ENCODE measurements at regions not wholly inside any gene's neighbourhood (a gene's known extent, or its start where the extent isn't known, plus 50 kb on each side); places are given as distances from the start of the nearest gene placed in this dataset.

DNA sequence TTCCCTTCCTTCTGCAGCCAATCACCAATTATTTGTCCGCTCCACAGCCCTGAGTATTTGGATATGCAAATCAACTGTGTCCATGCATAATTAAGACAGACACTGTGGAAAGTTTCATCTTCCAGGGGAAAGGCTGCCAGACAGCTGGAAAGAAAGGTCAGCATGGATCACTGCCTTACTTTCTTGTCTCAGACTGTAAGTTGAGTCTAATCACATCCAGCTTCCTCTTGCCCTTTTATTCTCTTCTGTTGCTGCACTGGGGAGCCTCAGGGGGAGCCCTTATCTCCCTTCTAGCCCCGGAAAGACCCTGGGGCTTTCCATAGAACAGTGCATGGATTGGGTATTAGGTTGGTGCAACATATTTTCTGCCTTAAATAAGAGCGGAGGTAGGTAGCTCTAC lies 182.9 kb downstream of the OMA1 start:
- no peak for FAIRE-seq
- TF ChIP-seq POLR2A (IDR thresholded peaks at IDR 0.05; ENCODE audit: low read depth, low read length) (no peak), TAF1 (IDR thresholded peaks at IDR 0.05; ENCODE audit: borderline replicate concordance, low read depth, low read length) (no peak), POLR2AphosphoS5 (IDR thresholded peaks at IDR 0.05; ENCODE audit: low read depth, low read length) (no peak)
- peak; percentile 1 for DNase-seq (ENCODE audit: insufficient read length)

DNA sequence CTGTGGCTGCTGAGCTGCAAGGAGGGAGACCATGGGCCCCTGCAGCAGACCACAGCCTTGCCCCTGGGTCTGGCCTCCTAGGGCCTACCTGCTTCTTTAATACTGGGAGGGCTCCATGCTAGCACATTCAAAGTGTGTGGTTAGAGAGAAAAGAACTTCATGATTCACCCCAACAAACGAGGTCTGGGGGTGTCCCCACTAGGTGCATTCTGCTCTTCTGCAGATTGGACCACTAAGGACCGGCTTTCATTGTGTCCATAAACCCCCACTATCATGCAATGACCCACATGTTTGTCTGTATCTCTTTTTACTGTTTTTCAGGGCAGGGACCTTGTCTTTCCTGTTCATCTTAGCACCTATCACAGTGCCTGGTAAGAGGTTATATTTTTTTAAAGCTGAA lies 185.4 kb downstream of the OMA1 start:
- no peak for TF ChIP-seq POLR2A (IDR thresholded peaks at IDR 0.05; ENCODE audit: low read depth, low read length)
- TF ChIP-seq TAF1 (IDR thresholded peaks at IDR 0.05; ENCODE audit: borderline replicate concordance, low read depth, low read length): no peak
- TF ChIP-seq POLR2AphosphoS5 (IDR thresholded peaks at IDR 0.05; ENCODE audit: low read depth, low read length): no peak
- FAIRE-seq (no peak), DNase-seq (ENCODE audit: insufficient read length) (no peak)

- DNase-seq (ENCODE audit: insufficient read length) (no peak), FAIRE-seq (no peak)
- no peak for TF ChIP-seq POLR2AphosphoS5 (IDR thresholded peaks at IDR 0.05; ENCODE audit: low read depth, low read length)
These were observed 188.2 kb downstream of the OMA1 start for GRCh38 chr1:58358346-58358745.

GRCh38 chr1:58356402-58356801 lies 190.1 kb downstream of the OMA1 start:
- DNase-seq (ENCODE audit: insufficient read length) (no peak), FAIRE-seq (no peak)
- TF ChIP-seq POLR2A (IDR thresholded peaks at IDR 0.05; ENCODE audit: low read depth, low read length) (no peak), POLR2AphosphoS5 (IDR thresholded peaks at IDR 0.05; ENCODE audit: low read depth, low read length) (no peak), TAF1 (IDR thresholded peaks at IDR 0.05; ENCODE audit: borderline replicate concordance, low read depth, low read length) (no peak)

DNA sequence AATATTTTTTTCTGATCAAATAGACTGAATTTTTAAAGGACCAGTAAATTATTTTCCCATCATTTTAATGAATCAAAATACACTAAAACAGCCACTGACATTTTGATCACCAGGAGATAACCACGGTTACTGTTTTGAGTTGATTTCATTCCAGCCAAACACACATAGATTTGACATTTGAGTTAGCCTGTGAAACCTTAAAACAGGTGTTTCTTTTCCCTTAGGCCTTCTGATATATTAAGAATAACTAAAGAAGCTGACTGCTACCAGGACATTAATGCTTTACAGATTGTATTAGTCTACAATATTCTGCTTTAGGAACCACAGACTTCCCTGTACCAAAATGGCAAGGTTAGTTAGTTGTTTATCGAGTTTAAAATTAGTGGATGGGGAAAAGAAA lies 193.4 kb downstream of the OMA1 start:
- TF ChIP-seq POLR2A (IDR thresholded peaks at IDR 0.05; ENCODE audit: low read depth, low read length): no peak
- TF ChIP-seq POLR2AphosphoS5 (IDR thresholded peaks at IDR 0.05; ENCODE audit: low read depth, low read length): no peak
- DNase-seq (ENCODE audit: insufficient read length) (no peak), FAIRE-seq (no peak)

GRCh38 chr1:58352476-58353092 lies 193.9 kb downstream of the OMA1 start:
- DNase-seq (ENCODE audit: insufficient read length): no peak
- no peak for FAIRE-seq
- no peak for TF ChIP-seq POLR2AphosphoS5 (IDR thresholded peaks at IDR 0.05; ENCODE audit: low read depth, low read length)

- no peak for FAIRE-seq
- no peak for TF ChIP-seq TAF1 (IDR thresholded peaks at IDR 0.05; ENCODE audit: borderline replicate concordance, low read depth, low read length)
- no peak for TF ChIP-seq POLR2AphosphoS5 (IDR thresholded peaks at IDR 0.05; ENCODE audit: low read depth, low read length)
- no peak for TF ChIP-seq POLR2A (IDR thresholded peaks at IDR 0.05; ENCODE audit: low read depth, low read length)
These were observed 200.5 kb downstream of the OMA1 start for GRCh38 chr1:58346036-58346355.

GRCh38 chr1:58345215-58346035 lies 201.1 kb downstream of the OMA1 start:
- FAIRE-seq: no peak
- no peak for TF ChIP-seq POLR2AphosphoS5 (IDR thresholded peaks at IDR 0.05; ENCODE audit: low read depth, low read length)
- TF ChIP-seq TAF1 (IDR thresholded peaks at IDR 0.05; ENCODE audit: borderline replicate concordance, low read depth, low read length): no peak
- no peak for TF ChIP-seq POLR2A (IDR thresholded peaks at IDR 0.05; ENCODE audit: low read depth, low read length)

More at GRCh38 chr1:58346036-58346355, 200.5 kb downstream of the OMA1 start:
- DNase-seq (ENCODE audit: insufficient read length): no peak

DNA sequence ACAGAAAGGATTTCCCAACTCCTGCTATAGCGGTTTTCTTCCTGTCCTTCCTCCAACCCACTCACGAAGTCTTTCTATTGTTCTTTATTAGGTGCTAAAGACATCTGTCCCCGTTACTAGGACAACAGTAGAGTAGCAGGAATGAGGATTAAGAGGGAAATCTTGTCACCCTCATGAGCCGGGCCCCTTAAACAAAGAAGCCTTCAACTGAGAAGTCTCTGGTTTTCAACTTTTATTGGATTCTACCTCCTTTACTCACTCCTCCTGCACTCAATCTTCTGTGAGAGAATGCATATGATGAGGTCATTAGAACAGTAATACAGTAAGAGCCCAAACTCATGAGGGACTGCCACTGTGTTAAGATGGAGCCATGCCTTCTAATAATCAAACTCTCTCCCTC lies 206.3 kb downstream of the OMA1 start:
- FAIRE-seq (no peak), DNase-seq (ENCODE audit: insufficient read length) (no peak)
- no peak for TF ChIP-seq POLR2AphosphoS5 (IDR thresholded peaks at IDR 0.05; ENCODE audit: low read depth, low read length)
- no peak for TF ChIP-seq POLR2A (IDR thresholded peaks at IDR 0.05; ENCODE audit: low read depth, low read length)
- TF ChIP-seq TAF1 (IDR thresholded peaks at IDR 0.05; ENCODE audit: borderline replicate concordance, low read depth, low read length): no peak

More at GRCh38 chr1:58345215-58346035, 201.1 kb downstream of the OMA1 start:
- DNase-seq (ENCODE audit: insufficient read length): no peak

DNA sequence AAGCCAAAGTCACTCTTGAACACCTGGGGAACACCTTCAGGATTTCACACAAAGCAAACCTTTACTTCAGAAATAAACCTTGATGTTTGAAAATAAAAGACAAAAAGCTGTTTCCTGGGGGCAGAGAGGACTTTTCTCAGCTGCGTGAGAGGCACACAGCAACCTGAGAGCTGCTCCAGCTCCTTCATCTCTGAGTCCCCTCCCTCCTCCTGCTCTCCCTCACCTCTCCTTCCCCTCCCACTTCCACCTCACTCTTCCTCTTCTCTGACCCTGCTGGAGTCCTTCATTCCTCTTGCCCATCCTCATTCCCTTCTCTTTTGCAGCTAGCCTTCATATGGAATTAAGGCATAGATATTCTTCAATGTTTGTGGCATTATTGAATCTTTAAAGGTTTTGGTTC lies 208.4 kb downstream of the OMA1 start:
- no peak for DNase-seq (ENCODE audit: insufficient read length)
- TF ChIP-seq POLR2AphosphoS5 (IDR thresholded peaks at IDR 0.05; ENCODE audit: low read depth, low read length) (no peak), POLR2A (IDR thresholded peaks at IDR 0.05; ENCODE audit: low read depth, low read length) (no peak), TAF1 (IDR thresholded peaks at IDR 0.05; ENCODE audit: borderline replicate concordance, low read depth, low read length) (no peak)
- no peak for FAIRE-seq

DNA sequence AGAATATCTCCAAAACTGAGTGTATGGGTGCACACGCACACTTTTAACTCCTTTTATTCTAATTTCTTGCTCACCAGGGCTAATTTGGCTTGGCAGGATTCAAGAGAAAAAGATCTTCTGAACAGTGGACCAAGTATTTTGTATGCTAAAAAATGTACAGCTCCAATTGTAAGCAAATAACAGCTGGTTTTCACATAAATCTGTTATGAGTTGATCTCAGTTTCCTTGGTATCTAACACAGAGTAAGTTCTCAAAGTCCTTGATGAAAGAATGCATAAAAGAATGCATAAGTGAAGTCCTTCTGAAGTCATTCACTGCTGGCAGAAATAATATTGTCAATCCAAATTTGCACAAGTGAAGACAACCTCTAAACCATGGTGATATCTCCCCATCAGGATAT lies 213.0 kb downstream of the OMA1 start:
- no peak for FAIRE-seq
- TF ChIP-seq POLR2A (IDR thresholded peaks at IDR 0.05; ENCODE audit: low read depth, low read length) (no peak), TAF1 (IDR thresholded peaks at IDR 0.05; ENCODE audit: borderline replicate concordance, low read depth, low read length) (no peak), POLR2AphosphoS5 (IDR thresholded peaks at IDR 0.05; ENCODE audit: low read depth, low read length) (no peak)
- DNase-seq (ENCODE audit: insufficient read length): no peak

- no peak for TF ChIP-seq POLR2AphosphoS5 (IDR thresholded peaks at IDR 0.05; ENCODE audit: low read depth, low read length)
- no peak for TF ChIP-seq TAF1 (IDR thresholded peaks at IDR 0.05; ENCODE audit: borderline replicate concordance, low read depth, low read length)
- TF ChIP-seq POLR2A (IDR thresholded peaks at IDR 0.05; ENCODE audit: low read depth, low read length): no peak
- FAIRE-seq (no peak), DNase-seq (ENCODE audit: insufficient read length) (no peak)
These were observed 215.4 kb downstream of the OMA1 start for GRCh38 chr1:58331156-58331555.
